ENCODE measurements at regions not wholly inside any gene's neighbourhood (a gene's known extent, or its start where the extent isn't known, plus 50 kb on each side); places are given as distances from the start of the nearest gene placed in this dataset.

- ATAC-seq = no peak
- Histone ChIP-seq H3K79me2 (ENCODE audit: control insufficient read depth, insufficient read depth, low read length) (no peaks in the 10 kb centered on the region), H3K9ac (ENCODE audit: control insufficient read depth, insufficient read depth, low read length) (no peak overlapping the region), H3K4me2 (ENCODE audit: control insufficient read depth, insufficient read depth) (no peak overlapping the region), H3K27ac (ENCODE audit: control insufficient read depth, insufficient read depth) (no peak overlapping the region), H4K20me1 (ENCODE audit: control insufficient read depth, insufficient read depth) (no peaks in the 10 kb centered on the region), H3K4me3 (no peak overlapping the region), H3K27me3 (replicated peaks in 1 of 2; ENCODE audit: control insufficient read depth in 2 of 2, insufficient read depth in 2 of 2, low read length in 1 of 2) (no peaks in the 10 kb centered on the region), H3K4me1 (ENCODE audit: control insufficient read depth, insufficient read depth, low read length) (no peaks in the 10 kb centered on the region), H2AFZ (ENCODE audit: control insufficient read depth, low read depth, low read length) (no peak overlapping the region), H3K36me3 (ENCODE audit: control insufficient read depth in 2 of 2, insufficient read depth in 2 of 2, low read length in 1 of 2) (no peaks in the 10 kb centered on the region), H3K9me3 (replicated peaks; ENCODE audit: control insufficient read depth, insufficient read depth, low read length) (no peaks in the 10 kb centered on the region)
- ChIA-PET SMC1A (ENCODE audit: uncharacterized antibody, unreplicated experiment) (no interaction called here), CTCF (interaction anchor here (0.5 to 1.0 kb wide), 2 partner anchors 444 to 835 kb away, joined by 3 to 4 read pairs; no protein-coding TSS in a partner anchor), RAD21 (ENCODE audit: unreplicated experiment) (no interaction called here), POLR2A (no interaction called here)
- DNase-seq (ENCODE audit: low read depth, low spot score) = no peak
- intact Hi-C loops (cut with micrococcal nuclease; ENCODE audit: unreplicated experiment) = no loop called here
- in situ Hi-C loops (cut with MboI) = no loop called here
- BruUV-seq (replicated peaks) = no TSS peak
- no peak for FAIRE-seq
- TF ChIP-seq ZNF274 (IDR thresholded peaks at IDR 0.05; ENCODE audit: insufficient read depth, insufficient read length) (no peak), ZBTB33 (IDR thresholded peaks at IDR 0.05) (no peak), SUZ12 (IDR thresholded peaks at IDR 0.05; ENCODE audit: unreplicated experiment) (no peak), CEBPB (IDR thresholded peaks at IDR 0.05; ENCODE audit: borderline replicate concordance in 1 of 2, low read depth in 2 of 2, low read length in 2 of 2) (no peak), STAT1 (conservative IDR thresholded peaks at IDR 0.05) (no peak), NR2C1 (IDR thresholded peaks at IDR 0.05) (no peak), CUX1 (IDR thresholded peaks at IDR 0.05; ENCODE audit: insufficient replicate concordance, low read depth, low read length) (no peak), USF1 (IDR thresholded peaks at IDR 0.05; ENCODE audit: borderline replicate concordance, extremely low read length, insufficient read depth, low read depth, low read length) (no peak), SKIL (IDR thresholded peaks at IDR 0.05; ENCODE audit: low read depth, poor library complexity, severe bottlenecking) (no peak), NKRF (conservative IDR thresholded peaks at IDR 0.05) (no peak), ZZZ3 (IDR thresholded peaks at IDR 0.05; ENCODE audit: control insufficient read depth, insufficient read length, low read depth) (no peak)
These were observed 141.9 kb upstream of the PLSCR5 start for GRCh38 chr3:146747051-146747450.
